WI38 (cell line): ENCODE measurements at regions not wholly inside any gene's neighbourhood (a gene's known extent, or its start where the extent isn't known, plus 50 kb on each side); places are given as distances from the start of the nearest gene placed in this dataset.

Experiments used
- H3K4me3 ChIP-seq: 2 replicates; pipeline ENCODE4 v1.5.1; 2011; ENCODE audit warnings: low read depth, mild to moderate bottlenecking, control low read depth, low read length
- CTCF ChIP-seq: IDR thresholded peaks from 2 replicates; pipeline ENCODE4 v1.5.1; 2012; ENCODE audit warnings: low read depth, mild to moderate bottlenecking, control low read depth, low read length

GRCh38 chr22:48517039-48518030 is 1310.3 kb downstream of the BRD1 start:
- no peak for TF ChIP-seq CTCF
- no peak overlapping the region for H3K4me3 ChIP-seq

- H3K4me3 ChIP-seq = no peak overlapping the region
- TF ChIP-seq CTCF = no peak
These were observed 1311.1 kb downstream of the BRD1 start for GRCh38 chr22:48516571-48516970.

GRCh38 chr22:48515571-48516200 is 1312.0 kb downstream of the BRD1 start:
- no peak for TF ChIP-seq CTCF
- no peak overlapping the region for H3K4me3 ChIP-seq

- no peak overlapping the region for H3K4me3 ChIP-seq
- TF ChIP-seq CTCF = no peak
These were observed 1313.7 kb downstream of the BRD1 start for GRCh38 chr22:48513929-48514328.

- H3K4me3 ChIP-seq = no peak overlapping the region
- TF ChIP-seq CTCF = no peak
These were observed 1314.2 kb downstream of the BRD1 start for GRCh38 chr22:48513446-48513845.

- TF ChIP-seq CTCF = no peak
- no peak overlapping the region for H3K4me3 ChIP-seq
These were observed 1315.8 kb downstream of the BRD1 start for GRCh38 chr22:48511781-48512327.

GRCh38 chr22:48511211-48511610 is 1316.5 kb downstream of the BRD1 start:
- no peak for TF ChIP-seq CTCF
- no peak overlapping the region for H3K4me3 ChIP-seq
